GM06990 (cell line): ENCODE measurements at regions not wholly inside any gene's neighbourhood (a gene's known extent, or its start where the extent isn't known, plus 50 kb on each side); places are given as distances from the start of the nearest gene placed in this dataset.

Experiments used
- DNase-seq: peaks from one replicate; pipeline ENCODE4 v3.0.0-alpha.2; 2011; ENCODE audit not compliant: insufficient read length; ENCODE audit errors: extremely low read depth
- H3K27me3 ChIP-seq: replicated peaks from 2 replicates; pipeline ENCODE4 v1.6.0; 2011; ENCODE audit warnings: low read length; ENCODE audit not compliant: control insufficient read depth, insufficient read depth
- H3K36me3 ChIP-seq: 2 replicates; pipeline ENCODE4 v1.5.1; 2011; ENCODE audit warnings: low read length; ENCODE audit not compliant: control insufficient read depth, insufficient read depth
- H3K4me3 ChIP-seq: replicated peaks from 2 replicates; pipeline ENCODE4 v1.5.1; 2011; ENCODE audit warnings: low read depth, mild to moderate bottlenecking, control low read depth, low read length
- CTCF ChIP-seq: IDR thresholded peaks from 2 replicates; pipeline ENCODE4 v1.5.1; 2011; ENCODE audit warnings: low read length, control low read depth, mild to moderate bottlenecking, inconsistent platforms; ENCODE audit not compliant: insufficient read depth, poor library complexity, severe bottlenecking

- H3K4me3 ChIP-seq, result no peak overlapping the region
Measured at GRCh38 chr9:91155181-91155580, 206.5 kb downstream of the AUH start.

GRCh38 chr9:91155746-91156376 is 205.9 kb downstream of the AUH start:
- no peaks in the 10 kb centered on the region; the same call in 1 of the 2 replicates for H3K27me3 ChIP-seq
- no peak overlapping the region for H3K4me3 ChIP-seq
- no peak for TF ChIP-seq CTCF
- no peak for DNase-seq
- no peaks in the 10 kb centered on the region for H3K36me3 ChIP-seq

More at GRCh38 chr9:91155181-91155580, 206.5 kb downstream of the AUH start:
- no peak for DNase-seq
- no peak for TF ChIP-seq CTCF
- Histone ChIP-seq H3K27me3 (no peaks in the 10 kb centered on the region; the same call in 1 of the 2 replicates), H3K36me3 (no peaks in the 10 kb centered on the region)

GRCh38 chr9:91156451-91157234 is 205.1 kb downstream of the AUH start:
- Histone ChIP-seq H3K27me3 (no peaks in the 10 kb centered on the region; the same call in 1 of the 2 replicates), H3K4me3 (no peak overlapping the region), H3K36me3 (no peaks in the 10 kb centered on the region)
- DNase-seq, result no peak
- TF ChIP-seq CTCF, result no peak

- Histone ChIP-seq H3K4me3 (no peak overlapping the region), H3K27me3 (no peaks in the 10 kb centered on the region), H3K36me3 (no peaks in the 10 kb centered on the region)
- TF ChIP-seq CTCF, result no peak
- DNase-seq, result no peak
Measured at GRCh38 chr9:91157883-91158282, 203.8 kb downstream of the AUH start.

GRCh38 chr9:91158286-91158685 is 203.4 kb downstream of the AUH start:
- Histone ChIP-seq H3K4me3 (no peak overlapping the region), H3K36me3 (no peaks in the 10 kb centered on the region), H3K27me3 (no peaks in the 10 kb centered on the region)
- no peak for DNase-seq
- TF ChIP-seq CTCF, result no peak
